ENCODE measurements at regions not wholly inside any gene's neighbourhood (a gene's known extent, or its start where the extent isn't known, plus 50 kb on each side); places are given as distances from the start of the nearest gene placed in this dataset.

GRCh38 chr20:6384956-6385486 is 262.2 kb upstream of the FERMT1 start (continued):
- no peak for TF ChIP-seq E2F1 (CRISPR knock-in tag; IDR thresholded peaks at IDR 0.05)
- TF ChIP-seq MXD4 (CRISPR knock-in tag; IDR thresholded peaks at IDR 0.05; ENCODE audit: borderline replicate concordance): no peak

- CTCF ChIA-PET: no interaction called here
- Mint-ChIP-seq H3K4me3 (no peak overlapping the region), H3K27me3 (ENCODE audit: low read depth) (no peaks in the 10 kb centered on the region), H3K36me3 (no peaks in the 10 kb centered on the region), H3K9me3 (peaks cover 15% of the 10 kb centered on the region; the same call in 1 of the 2 replicates), H3K27ac (no peak overlapping the region), H3K4me1 (peaks cover 6% of the 10 kb centered on the region)
- POLR2A ChIA-PET: no interaction called here
- no peak for TF ChIP-seq E2F5 (CRISPR knock-in tag; IDR thresholded peaks at IDR 0.05)
- no peak for TF ChIP-seq ARID4B (CRISPR knock-in tag; IDR thresholded peaks at IDR 0.05; ENCODE audit: borderline replicate concordance)
- no peak for TF ChIP-seq ZNF416 (CRISPR knock-in tag; IDR thresholded peaks at IDR 0.05)
- TF ChIP-seq ZNF512 (CRISPR knock-in tag; IDR thresholded peaks at IDR 0.05; ENCODE audit: borderline replicate concordance): no peak
- TF ChIP-seq TP53 (CRISPR knock-in tag; IDR thresholded peaks at IDR 0.05): no peak
- no peak for TF ChIP-seq ZNF317 (CRISPR knock-in tag; IDR thresholded peaks at IDR 0.05; ENCODE audit: borderline replicate concordance, low read depth)
- TF ChIP-seq IRF2 (CRISPR knock-in tag; IDR thresholded peaks at IDR 0.05; ENCODE audit: borderline replicate concordance, low read depth): no peak
- TF ChIP-seq KAT7 (CRISPR knock-in tag; IDR thresholded peaks at IDR 0.05; ENCODE audit: borderline replicate concordance): no peak
- TF ChIP-seq JUN (CRISPR knock-in tag; IDR thresholded peaks at IDR 0.05): no peak
- TF ChIP-seq GRHL2 (CRISPR knock-in tag; IDR thresholded peaks at IDR 0.05; ENCODE audit: insufficient replicate concordance, severe bottlenecking): no peak
- TF ChIP-seq MAX (CRISPR knock-in tag; IDR thresholded peaks at IDR 0.05): no peak
- TF ChIP-seq STAT6 (CRISPR knock-in tag; conservative IDR thresholded peaks at IDR 0.05; ENCODE audit: low read depth): no peak
- TF ChIP-seq ZBTB43 (CRISPR knock-in tag; IDR thresholded peaks at IDR 0.05): no peak
- DNase-seq (ENCODE audit: low spot score) (no peak), ATAC-seq (no peak)
Observed at GRCh38 chr20:6384380-6384779, 261.6 kb upstream of the FERMT1 start.
